ENCODE measurements at regions not wholly inside any gene's neighbourhood (a gene's known extent, or its start where the extent isn't known, plus 50 kb on each side); places are given as distances from the start of the nearest gene placed in this dataset.

- H3K27ac Mint-ChIP-seq (ENCODE audit: unreplicated experiment) = no peak overlapping the region
Observed at GRCh38 chr1:194374649-194375048, 1188.2 kb upstream of the B3GALT2 start.

GRCh38 chr1:194372266-194372665 lies 1185.9 kb upstream of the B3GALT2 start:
- POLR2A ChIA-PET = no interaction called here
- BruUV-seq (replicated peaks) = no TSS peak

More at GRCh38 chr1:194374649-194375048, 1188.2 kb upstream of the B3GALT2 start:
- ChIA-PET CTCF (no interaction called here), POLR2A (no interaction called here)
- BruUV-seq (replicated peaks) = no TSS peak
- Histone ChIP-seq H3K9me3 (no peaks in the 10 kb centered on the region), H3K4me1 (no peaks in the 10 kb centered on the region), H3K4me3 (ENCODE audit: low read depth, low read length) (no peak overlapping the region), H3K27me3 (replicated peaks; ENCODE audit: control insufficient read depth, insufficient read depth, low read length) (no peaks in the 10 kb centered on the region), H3K36me3 (ENCODE audit: control insufficient read depth, insufficient read depth, low read length) (no peaks in the 10 kb centered on the region)
- Mint-ChIP-seq H3K27me3 (ENCODE audit: insufficient read depth, unreplicated experiment) (no peaks in the 10 kb centered on the region), H3K9me3 (ENCODE audit: unreplicated experiment) (no peaks in the 10 kb centered on the region), H3K36me3 (ENCODE audit: insufficient read depth, unreplicated experiment) (no peaks in the 10 kb centered on the region), H3K4me3 (ENCODE audit: unreplicated experiment) (no peak overlapping the region), H3K4me1 (ENCODE audit: low read depth, unreplicated experiment) (no peaks in the 10 kb centered on the region)
- TF ChIP-seq CTCF (IDR thresholded peaks at IDR 0.05; ENCODE audit: insufficient read depth in 1 of 2, low read depth in 1 of 2, low read length in 1 of 2, severe bottlenecking in 1 of 2, unreplicated experiment in 1 of 2) = no peak
- DNase-seq = no peak
- intact Hi-C loops (cut with micrococcal nuclease; ENCODE audit: unreplicated experiment) = no loop called here

GRCh38 chr1:194369622-194370021 lies 1183.2 kb upstream of the B3GALT2 start:
- no peak for TF ChIP-seq CTCF (IDR thresholded peaks at IDR 0.05; ENCODE audit: insufficient read depth in 1 of 2, low read depth in 1 of 2, low read length in 1 of 2, severe bottlenecking in 1 of 2, unreplicated experiment in 1 of 2)
- Mint-ChIP-seq H3K9me3 (ENCODE audit: unreplicated experiment) (no peaks in the 10 kb centered on the region), H3K36me3 (ENCODE audit: insufficient read depth, unreplicated experiment) (no peaks in the 10 kb centered on the region), H3K27me3 (ENCODE audit: insufficient read depth, unreplicated experiment) (no peaks in the 10 kb centered on the region), H3K4me3 (ENCODE audit: unreplicated experiment) (no peak overlapping the region), H3K4me1 (ENCODE audit: low read depth, unreplicated experiment) (no peaks in the 10 kb centered on the region), H3K27ac (ENCODE audit: unreplicated experiment) (no peak overlapping the region)
- no peaks in the 10 kb centered on the region for H3K36me3 ChIP-seq (ENCODE audit: control insufficient read depth, insufficient read depth, low read length)
- DNase-seq = no peak
- intact Hi-C loops (cut with micrococcal nuclease; ENCODE audit: unreplicated experiment) = no loop called here
- ChIA-PET POLR2A (no interaction called here), CTCF (no interaction called here)
- BruUV-seq (replicated peaks) = no TSS peak
- no peaks in the 10 kb centered on the region for H3K9me3 ChIP-seq
- H3K4me1 ChIP-seq = no peaks in the 10 kb centered on the region
- no peak overlapping the region for H3K4me3 ChIP-seq (ENCODE audit: low read depth, low read length)
- no peaks in the 10 kb centered on the region for H3K27me3 ChIP-seq (replicated peaks; ENCODE audit: control insufficient read depth, insufficient read depth, low read length)

More at GRCh38 chr1:194372266-194372665, 1185.9 kb upstream of the B3GALT2 start:
- H3K36me3 ChIP-seq (ENCODE audit: control insufficient read depth, insufficient read depth, low read length) = no peaks in the 10 kb centered on the region
- no peaks in the 10 kb centered on the region for H3K9me3 Mint-ChIP-seq (ENCODE audit: unreplicated experiment)
- no peak overlapping the region for H3K4me3 ChIP-seq (ENCODE audit: low read depth, low read length)
- H3K27ac Mint-ChIP-seq (ENCODE audit: unreplicated experiment) = no peak overlapping the region
- CTCF ChIA-PET = no interaction called here
- intact Hi-C loops (cut with micrococcal nuclease; ENCODE audit: unreplicated experiment) = no loop called here
- H3K4me1 Mint-ChIP-seq (ENCODE audit: low read depth, unreplicated experiment) = no peaks in the 10 kb centered on the region
- H3K27me3 Mint-ChIP-seq (ENCODE audit: insufficient read depth, unreplicated experiment) = no peaks in the 10 kb centered on the region
- H3K9me3 ChIP-seq = no peaks in the 10 kb centered on the region
- no peak overlapping the region for H3K4me3 Mint-ChIP-seq (ENCODE audit: unreplicated experiment)
- H3K4me1 ChIP-seq = no peaks in the 10 kb centered on the region
- no peaks in the 10 kb centered on the region for H3K27me3 ChIP-seq (replicated peaks; ENCODE audit: control insufficient read depth, insufficient read depth, low read length)
- TF ChIP-seq CTCF (IDR thresholded peaks at IDR 0.05; ENCODE audit: insufficient read depth in 1 of 2, low read depth in 1 of 2, low read length in 1 of 2, severe bottlenecking in 1 of 2, unreplicated experiment in 1 of 2) = no peak
- no peak for DNase-seq
- no peaks in the 10 kb centered on the region for H3K36me3 Mint-ChIP-seq (ENCODE audit: insufficient read depth, unreplicated experiment)
